ENCODE measurements at regions not wholly inside any gene's neighbourhood (a gene's known extent, or its start where the extent isn't known, plus 50 kb on each side); places are given as distances from the start of the nearest gene placed in this dataset.
"Not testable (repeated sequence)": the region's sequence is repeated elsewhere in the genome, so short reads cannot be mapped to it uniquely, and the experiment has no call there.

- H3K27ac Mint-ChIP-seq; H3K4me1 Mint-ChIP-seq (ENCODE audit: low read depth); H3K4me3 Mint-ChIP-seq; intact Hi-C loops (cut with micrococcal nuclease); H3K9me3 Mint-ChIP-seq; H3K27me3 Mint-ChIP-seq; H3K36me3 Mint-ChIP-seq (ENCODE audit: low read depth): not testable (repeated sequence)
Observed at GRCh38 chr6:15738195-15738594, 75.4 kb upstream of the DTNBP1 start.

GRCh38 chr6:15736297-15736696, 73.5 kb upstream of the DTNBP1 start:
- peaks cover 14% of the 10 kb centered on the region for H3K27me3 Mint-ChIP-seq
- no peaks in the 10 kb centered on the region for H3K36me3 Mint-ChIP-seq (ENCODE audit: low read depth)
- no peaks in the 10 kb centered on the region for H3K4me1 Mint-ChIP-seq (ENCODE audit: low read depth)
- H3K27ac Mint-ChIP-seq, result no peak overlapping the region
- intact Hi-C loops (cut with micrococcal nuclease), result no loop called here
- H3K4me3 Mint-ChIP-seq, result no peak overlapping the region
- no peaks in the 10 kb centered on the region for H3K9me3 Mint-ChIP-seq

- intact Hi-C loops (cut with micrococcal nuclease), result no loop called here
- no peaks in the 10 kb centered on the region for H3K9me3 Mint-ChIP-seq
- no peaks in the 10 kb centered on the region for H3K4me1 Mint-ChIP-seq (ENCODE audit: low read depth)
- no peak overlapping the region for H3K27ac Mint-ChIP-seq
- peaks cover 14% of the 10 kb centered on the region for H3K27me3 Mint-ChIP-seq
- no peaks in the 10 kb centered on the region for H3K36me3 Mint-ChIP-seq (ENCODE audit: low read depth)
- H3K4me3 Mint-ChIP-seq, result no peak overlapping the region
Observed at GRCh38 chr6:15735567-15736265, 72.9 kb upstream of the DTNBP1 start.

- H3K9me3 Mint-ChIP-seq, result no peaks in the 10 kb centered on the region
- no peaks in the 10 kb centered on the region for H3K4me1 Mint-ChIP-seq (ENCODE audit: low read depth)
- intact Hi-C loops (cut with micrococcal nuclease), result no loop called here
- no peak overlapping the region for H3K27ac Mint-ChIP-seq
- H3K27me3 Mint-ChIP-seq, result peaks cover 14% of the 10 kb centered on the region
- no peak overlapping the region for H3K4me3 Mint-ChIP-seq
- no peaks in the 10 kb centered on the region for H3K36me3 Mint-ChIP-seq (ENCODE audit: low read depth)
Observed at GRCh38 chr6:15734118-15734897, 71.5 kb upstream of the DTNBP1 start.

GRCh38 chr6:15730922-15731321, 68.1 kb upstream of the DTNBP1 start:
- Mint-ChIP-seq H3K27me3 (peaks cover 15% of the 10 kb centered on the region), H3K27ac (no peak overlapping the region), H3K9me3 (no peaks in the 10 kb centered on the region), H3K4me3 (no peak overlapping the region), H3K4me1 (ENCODE audit: low read depth) (no peaks in the 10 kb centered on the region), H3K36me3 (ENCODE audit: low read depth) (no peaks in the 10 kb centered on the region)
- intact Hi-C loops (cut with micrococcal nuclease), result no loop called here

GRCh38 chr6:15730442-15730841, 67.6 kb upstream of the DTNBP1 start:
- intact Hi-C loops (cut with micrococcal nuclease), result no loop called here
- no peaks in the 10 kb centered on the region for H3K9me3 Mint-ChIP-seq
- no peaks in the 10 kb centered on the region for H3K4me1 Mint-ChIP-seq (ENCODE audit: low read depth)
- peaks cover 15% of the 10 kb centered on the region for H3K27me3 Mint-ChIP-seq
- H3K4me3 Mint-ChIP-seq, result no peak overlapping the region
- H3K36me3 Mint-ChIP-seq (ENCODE audit: low read depth), result no peaks in the 10 kb centered on the region
- H3K27ac Mint-ChIP-seq, result no peak overlapping the region

- Mint-ChIP-seq H3K4me1 (ENCODE audit: low read depth) (no peaks in the 10 kb centered on the region), H3K36me3 (ENCODE audit: low read depth) (no peaks in the 10 kb centered on the region), H3K27me3 (peaks cover 3% of the 10 kb centered on the region), H3K27ac (no peak overlapping the region), H3K4me3 (no peak overlapping the region), H3K9me3 (peaks cover 8% of the 10 kb centered on the region)
- intact Hi-C loops (cut with micrococcal nuclease), result no loop called here
Observed at GRCh38 chr6:15722731-15723130, 59.9 kb upstream of the DTNBP1 start.

GRCh38 chr6:15716889-15717288, 54.1 kb upstream of the DTNBP1 start:
- Mint-ChIP-seq H3K4me3 (no peak overlapping the region), H3K4me1 (ENCODE audit: low read depth) (no peaks in the 10 kb centered on the region), H3K27ac (no peak overlapping the region), H3K36me3 (ENCODE audit: low read depth) (no peaks in the 10 kb centered on the region), H3K27me3 (peaks cover 1% of the 10 kb centered on the region), H3K9me3 (peaks cover 23% of the 10 kb centered on the region)
- intact Hi-C loops (cut with micrococcal nuclease), result no loop called here

- Mint-ChIP-seq H3K27ac (no peak overlapping the region), H3K9me3 (peaks cover 23% of the 10 kb centered on the region), H3K27me3 (peaks cover 1% of the 10 kb centered on the region), H3K36me3 (ENCODE audit: low read depth) (no peaks in the 10 kb centered on the region), H3K4me3 (no peak overlapping the region), H3K4me1 (ENCODE audit: low read depth) (no peaks in the 10 kb centered on the region)
- intact Hi-C loops (cut with micrococcal nuclease), result no loop called here
Observed at GRCh38 chr6:15715851-15716250, 53.0 kb upstream of the DTNBP1 start.

- H3K4me1 Mint-ChIP-seq (ENCODE audit: low read depth), result peaks cover 3% of the 10 kb centered on the region
- H3K36me3 Mint-ChIP-seq (ENCODE audit: low read depth), result no peaks in the 10 kb centered on the region
- H3K9me3 Mint-ChIP-seq, result peaks cover 23% of the 10 kb centered on the region
- no peak overlapping the region for H3K4me3 Mint-ChIP-seq
- intact Hi-C loops (cut with micrococcal nuclease), result no loop called here
- H3K27me3 Mint-ChIP-seq, result peaks cover 1% of the 10 kb centered on the region
- no peak overlapping the region for H3K27ac Mint-ChIP-seq
Observed at GRCh38 chr6:15715060-15715459, 52.2 kb upstream of the DTNBP1 start.

GRCh38 chr6:15714658-15715057, 51.8 kb upstream of the DTNBP1 start:
- intact Hi-C loops (cut with micrococcal nuclease), result no loop called here

GRCh38 chr6:15713325-15713724, 50.5 kb upstream of the DTNBP1 start:
- intact Hi-C loops (cut with micrococcal nuclease), result no loop called here
- Mint-ChIP-seq H3K9me3 (peaks cover 23% of the 10 kb centered on the region), H3K4me1 (ENCODE audit: low read depth) (peaks cover 11% of the 10 kb centered on the region), H3K27me3 (peaks cover 1% of the 10 kb centered on the region), H3K4me3 (no peak overlapping the region), H3K27ac (no peak overlapping the region), H3K36me3 (ENCODE audit: low read depth) (no peaks in the 10 kb centered on the region)

More at GRCh38 chr6:15714658-15715057, 51.8 kb upstream of the DTNBP1 start:
- Mint-ChIP-seq H3K36me3 (ENCODE audit: low read depth) (no peaks in the 10 kb centered on the region), H3K4me1 (ENCODE audit: low read depth) (peaks cover 7% of the 10 kb centered on the region), H3K4me3 (no peak overlapping the region), H3K9me3 (peaks cover 23% of the 10 kb centered on the region), H3K27ac (no peak overlapping the region), H3K27me3 (peaks cover 1% of the 10 kb centered on the region)

- no peak overlapping the region for H3K27ac Mint-ChIP-seq
- peaks cover 11% of the 10 kb centered on the region for H3K4me1 Mint-ChIP-seq (ENCODE audit: low read depth)
- peaks cover 1% of the 10 kb centered on the region for H3K27me3 Mint-ChIP-seq
- no peak overlapping the region for H3K4me3 Mint-ChIP-seq
- H3K9me3 Mint-ChIP-seq, result peaks cover 23% of the 10 kb centered on the region
- no peaks in the 10 kb centered on the region for H3K36me3 Mint-ChIP-seq (ENCODE audit: low read depth)
- intact Hi-C loops (cut with micrococcal nuclease), result no loop called here
Observed at GRCh38 chr6:15712797-15713196, 50.0 kb upstream of the DTNBP1 start.

All from dendritic cell treated with granulocyte-macrophage colony-stimulating factor and Interleukin-4, amounts not matched to agents 40 ng/mL and 50 ng/mL, for 4 days (primary cell).